HG02840 (cell line): ENCODE measurements at regions not wholly inside any gene's neighbourhood (a gene's known extent, or its start where the extent isn't known, plus 50 kb on each side); places are given as distances from the start of the nearest gene placed in this dataset.
A peak's percentile ranks its signal among the peaks of the same experiment; 100 is the strongest.
"Not testable (repeated sequence)": the region's sequence is repeated elsewhere in the genome, so short reads cannot be mapped to it uniquely, and the experiment has no call there.

Experiments used
- ATAC-seq: cut with Tn5 transposase; IDR thresholded peaks from one replicate; pipeline ENCODE4 v1.9.1; 2021; ENCODE audit warnings: mild to moderate bottlenecking, moderate library complexity, moderate number of reproducible peaks; ENCODE audit not compliant: unreplicated experiment, low FRiP score

- ATAC-seq, result not testable (repeated sequence)
Observed at GRCh38 chrX:124181515-124181914, 150.9 kb upstream of the TEX13D start.

- no peak for ATAC-seq
Observed at GRCh38 chrX:124190440-124190839, 142.0 kb upstream of the TEX13D start.

DNA sequence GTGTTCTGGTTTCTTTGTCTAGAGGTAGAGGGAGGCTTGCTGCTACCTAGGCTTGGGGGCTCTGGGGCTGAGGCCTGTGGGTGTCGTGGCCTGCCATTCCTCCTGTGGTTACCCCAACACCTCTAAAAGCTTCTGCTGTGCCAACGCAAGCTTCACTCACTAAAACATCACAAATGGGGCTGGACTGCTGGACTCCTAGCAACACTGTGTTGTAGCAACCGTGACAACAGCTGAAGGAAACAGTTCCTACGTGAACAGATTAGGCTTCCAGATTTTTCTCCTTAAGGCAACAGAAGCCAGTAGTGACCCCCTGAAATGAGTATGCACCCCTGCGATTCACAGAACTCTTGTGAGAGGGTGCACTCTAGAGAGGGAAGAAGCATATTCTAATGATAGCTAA is 138.3 kb upstream of the TEX13D start:
- no peak for ATAC-seq

DNA sequence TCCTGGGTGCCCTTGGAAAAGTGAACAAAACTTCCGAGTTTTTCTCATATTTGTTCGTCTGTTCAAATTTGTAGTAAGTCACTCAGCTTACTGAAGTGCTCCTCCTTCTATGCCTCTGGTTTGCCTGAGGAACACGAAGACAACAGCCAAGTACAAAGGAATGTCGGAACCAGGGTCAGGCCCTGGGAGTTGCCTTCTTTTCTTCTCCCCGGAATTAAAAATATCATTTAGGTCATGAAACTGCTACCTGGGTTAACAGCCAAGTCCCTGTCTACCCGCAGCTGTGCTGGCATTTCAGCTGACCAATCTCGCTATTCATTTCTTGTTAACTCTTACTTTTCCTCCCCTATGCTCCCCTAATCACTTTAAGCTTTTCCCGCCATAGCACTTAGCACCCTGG is 137.6 kb upstream of the TEX13D start:
- no peak for ATAC-seq

DNA sequence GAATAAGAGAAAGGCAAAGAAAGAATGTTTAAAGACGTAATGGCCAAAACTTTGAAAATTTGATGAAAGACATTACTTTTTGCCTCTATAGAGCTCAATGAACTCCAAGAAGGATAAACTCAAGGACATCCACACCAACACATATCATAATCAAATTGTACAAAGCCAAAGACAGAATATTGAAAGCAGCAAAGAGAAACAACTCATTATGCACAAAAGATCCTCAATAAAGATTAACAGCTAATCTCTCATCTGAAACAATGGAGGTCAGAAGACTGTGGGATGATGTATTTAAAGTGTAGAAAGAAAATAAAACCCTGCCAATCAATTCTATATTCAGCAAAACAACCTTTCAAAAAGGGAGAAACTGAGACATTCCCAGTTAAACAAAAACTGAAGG is 129.1 kb upstream of the TEX13D start:
- no peak for ATAC-seq

GRCh38 chrX:124208660-124209059 is 123.8 kb upstream of the TEX13D start:
- ATAC-seq, result no peak

DNA sequence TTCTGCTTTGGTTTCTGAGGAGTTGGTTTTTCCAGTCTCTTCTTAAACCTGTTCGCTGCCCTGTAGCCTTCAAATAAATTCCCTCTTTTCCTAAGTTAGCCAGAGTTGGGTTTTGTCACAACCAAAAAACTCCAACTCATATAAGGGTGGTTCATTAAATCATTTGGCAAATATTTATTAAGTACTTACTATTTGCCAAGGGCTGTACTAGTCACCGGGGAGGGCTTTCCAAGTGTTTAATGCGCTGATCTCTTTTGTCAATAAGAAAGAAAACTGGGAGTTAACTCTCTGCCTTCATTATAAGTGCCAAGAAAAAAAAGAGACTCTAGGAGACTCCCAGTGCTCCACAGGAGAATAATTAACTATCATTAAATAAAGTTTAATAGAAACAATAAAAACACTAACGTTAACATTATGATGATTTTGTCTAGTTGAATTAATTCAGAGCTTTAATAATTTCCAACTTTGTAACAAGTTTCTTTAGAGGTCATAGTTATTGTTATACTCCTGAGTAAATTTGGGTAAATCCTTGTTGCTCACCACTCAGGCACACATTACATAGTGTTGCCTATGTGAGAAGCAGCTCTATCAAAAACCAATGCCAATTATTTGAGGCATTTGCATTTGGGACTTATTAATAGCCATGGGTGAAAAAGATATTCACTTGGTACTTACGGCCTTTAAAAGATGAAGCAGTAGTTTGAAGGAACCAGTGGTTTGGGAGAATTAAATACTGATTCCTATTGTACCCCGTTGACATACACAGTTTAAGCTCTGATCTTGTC is 122.5 kb upstream of the TEX13D start:
- no peak for ATAC-seq

GRCh38 chrX:124211312-124211942 is 121.0 kb upstream of the TEX13D start:
- peak; percentile 75 for ATAC-seq

DNA sequence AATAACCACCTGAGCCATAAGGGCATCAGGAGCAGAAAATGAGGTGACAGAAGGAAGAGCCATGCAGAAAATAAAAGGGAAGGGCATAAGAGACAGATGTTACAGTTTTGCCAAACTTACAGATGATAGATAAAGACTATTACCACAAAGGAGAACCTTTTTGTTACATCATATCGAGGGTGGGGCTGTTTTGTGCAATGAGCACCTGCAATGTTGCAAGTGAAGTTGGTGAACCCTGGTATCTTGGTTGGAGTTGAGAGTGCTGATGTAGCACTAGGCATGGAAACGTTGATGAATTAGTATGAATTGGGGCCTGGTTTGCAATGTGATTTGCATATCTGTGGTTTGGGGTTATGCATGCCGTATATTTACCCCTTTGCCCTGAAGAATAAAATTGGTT is 119.8 kb upstream of the TEX13D start:
- no peak for ATAC-seq

DNA sequence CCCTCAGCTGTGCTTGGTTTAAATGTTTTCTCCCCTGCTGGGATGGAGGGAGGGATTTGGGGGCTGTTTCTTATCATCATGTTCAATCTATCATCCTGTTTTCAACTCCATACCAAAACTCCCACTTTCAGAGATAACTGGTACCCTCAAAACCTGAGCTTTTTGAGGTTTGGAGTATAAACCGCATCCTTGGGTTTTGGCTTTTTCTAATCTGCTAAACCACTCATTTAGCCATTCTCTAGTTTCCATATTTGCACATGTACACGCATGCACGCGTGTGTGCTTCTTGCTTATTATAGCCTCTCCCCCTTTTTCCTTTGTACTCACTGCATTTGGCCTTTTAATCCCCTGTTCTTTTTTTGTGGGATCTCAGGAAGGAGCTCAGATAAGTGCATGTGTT is 116.7 kb upstream of the TEX13D start:
- ATAC-seq, result no peak

DNA sequence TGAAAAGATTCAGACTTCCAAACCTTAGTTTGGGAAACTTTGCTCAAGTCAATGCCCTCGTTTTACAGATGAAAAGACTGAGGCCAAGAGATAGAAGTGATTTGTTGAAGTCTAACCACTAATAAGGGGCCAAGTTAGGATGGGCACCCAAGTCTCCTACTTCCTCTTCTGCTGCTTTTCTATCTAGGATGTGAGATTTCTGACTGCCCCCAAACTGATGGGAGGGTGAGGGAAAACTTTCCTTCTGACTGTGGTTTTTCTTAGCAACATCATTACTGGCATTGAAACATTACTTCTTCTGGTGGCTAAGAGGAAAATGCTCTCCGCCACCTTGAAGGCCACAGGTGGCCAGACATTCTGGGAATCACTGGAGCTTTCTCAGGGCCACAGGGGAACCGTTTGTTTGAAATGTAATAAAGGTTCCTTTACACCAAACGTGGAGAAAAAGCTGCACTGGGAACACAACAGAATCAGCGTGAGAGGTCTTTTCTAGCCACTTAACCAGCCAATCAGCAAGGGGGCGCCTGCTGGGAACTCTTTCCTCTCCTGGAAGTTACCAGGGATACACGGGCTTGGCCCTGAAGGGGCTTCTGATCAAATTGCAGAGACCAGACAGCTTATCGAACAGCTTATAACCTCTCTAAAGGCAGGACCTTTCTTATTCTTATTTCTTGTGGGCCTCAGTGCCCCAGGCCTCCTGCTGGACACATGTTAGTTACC is 115.9 kb upstream of the TEX13D start:
- ATAC-seq, result no peak

DNA sequence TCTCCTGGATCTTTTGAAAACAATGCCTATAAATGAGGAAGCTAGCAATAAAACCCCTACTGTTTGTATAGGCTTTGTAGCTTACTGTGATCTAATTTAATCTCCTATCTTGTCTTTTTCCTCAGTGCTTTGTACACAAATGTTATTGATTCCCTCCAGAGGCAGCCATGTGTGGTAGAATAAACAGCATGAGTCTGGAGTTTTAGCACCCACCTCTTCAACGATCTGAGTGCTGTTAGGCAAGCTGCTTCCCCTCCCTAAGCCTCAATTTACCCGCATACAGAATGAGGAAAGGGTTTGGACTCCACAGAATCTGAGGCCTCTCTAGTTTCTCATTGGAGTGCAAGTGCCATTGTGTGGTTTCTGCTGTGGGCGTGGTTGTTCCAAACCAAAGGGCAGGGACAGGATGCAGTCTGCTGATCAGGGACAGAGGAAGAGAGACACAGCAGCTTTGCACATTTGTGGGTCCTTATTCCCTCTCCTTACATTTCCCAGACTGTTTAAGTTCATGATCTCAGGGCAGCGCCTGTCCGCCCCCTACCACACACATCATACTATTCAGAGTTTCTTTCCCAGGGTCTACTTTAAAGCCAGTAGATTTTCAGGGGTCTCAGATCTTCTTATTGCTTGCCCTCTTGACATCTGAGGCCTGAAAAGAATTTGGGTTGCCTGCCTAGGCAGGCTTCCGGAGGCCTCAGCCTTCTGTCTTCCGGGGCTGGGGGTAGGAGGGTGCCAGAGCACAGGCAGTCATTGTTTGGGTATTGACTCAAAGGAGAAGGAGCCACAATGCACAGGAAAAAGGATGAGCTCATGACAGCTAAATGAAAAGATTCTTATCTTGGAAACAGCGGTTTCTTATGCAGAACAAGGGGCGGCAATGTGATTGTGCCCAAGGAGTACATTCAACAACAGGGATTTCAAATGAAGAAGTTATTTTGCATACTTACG is 114.9 kb upstream of the TEX13D start:
- peak; percentile 62 for ATAC-seq

- no peak for ATAC-seq
Observed at GRCh38 chrX:124223524-124223923, 108.9 kb upstream of the TEX13D start.

DNA sequence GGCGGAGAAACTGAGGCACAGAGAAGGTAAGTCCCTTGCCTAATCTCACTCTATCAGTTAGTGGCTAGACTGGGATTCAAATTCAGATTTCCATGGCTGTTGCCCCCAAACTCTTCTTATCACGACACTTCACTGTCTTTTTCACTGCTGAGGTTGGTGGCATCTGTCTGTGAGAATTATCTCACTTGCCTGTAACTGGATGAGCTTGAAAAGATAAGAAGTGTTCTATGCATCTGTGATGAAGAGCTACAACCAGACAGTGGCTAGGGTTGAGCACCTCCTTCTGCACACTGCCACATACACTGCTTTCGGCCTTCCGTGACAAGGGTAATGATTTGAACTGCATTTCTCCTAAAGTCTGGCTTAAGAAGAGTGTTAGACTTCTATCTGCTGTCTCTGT is 107.9 kb upstream of the TEX13D start:
- no peak for ATAC-seq

GRCh38 chrX:124226129-124226528 is 106.3 kb upstream of the TEX13D start:
- no peak for ATAC-seq

DNA sequence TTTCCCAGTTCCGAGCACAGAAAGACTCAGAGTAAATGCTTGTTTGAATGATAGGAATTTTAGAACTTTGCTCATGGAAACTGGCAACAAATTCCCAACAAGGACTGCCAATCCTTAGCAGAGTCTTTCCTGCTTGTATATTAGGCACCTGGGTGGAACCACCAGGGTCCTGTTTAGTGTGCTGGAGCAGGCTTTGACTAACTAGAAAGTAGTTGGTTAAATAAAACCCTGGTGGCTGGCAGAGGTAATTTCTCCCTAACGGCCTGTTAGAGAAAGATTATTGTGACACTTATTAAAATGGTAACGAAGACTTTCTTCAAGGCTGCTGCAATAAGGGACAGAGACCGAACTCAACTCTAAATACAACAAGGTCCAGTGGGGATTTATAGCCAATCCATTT is 103.6 kb upstream of the TEX13D start:
- ATAC-seq, result no peak

DNA sequence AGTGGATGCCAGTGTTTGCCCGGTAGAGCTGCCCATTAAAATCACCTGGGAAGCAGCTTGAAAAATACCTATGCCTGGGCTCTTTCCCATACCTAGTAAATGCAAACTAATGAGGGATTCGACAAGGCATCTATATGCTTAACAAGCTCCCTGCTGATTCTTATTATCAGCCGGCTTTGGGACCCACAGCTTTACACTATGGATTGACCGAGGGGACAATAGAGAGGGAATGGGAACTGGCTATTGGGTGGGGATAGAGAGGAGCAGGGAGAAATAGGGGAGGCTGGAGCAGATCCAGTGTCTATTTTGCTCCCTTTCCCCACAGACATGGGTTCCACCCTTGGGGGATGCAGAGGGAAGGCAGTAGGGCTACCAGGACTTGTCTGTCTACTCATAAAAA is 103.1 kb upstream of the TEX13D start:
- ATAC-seq, result no peak

DNA sequence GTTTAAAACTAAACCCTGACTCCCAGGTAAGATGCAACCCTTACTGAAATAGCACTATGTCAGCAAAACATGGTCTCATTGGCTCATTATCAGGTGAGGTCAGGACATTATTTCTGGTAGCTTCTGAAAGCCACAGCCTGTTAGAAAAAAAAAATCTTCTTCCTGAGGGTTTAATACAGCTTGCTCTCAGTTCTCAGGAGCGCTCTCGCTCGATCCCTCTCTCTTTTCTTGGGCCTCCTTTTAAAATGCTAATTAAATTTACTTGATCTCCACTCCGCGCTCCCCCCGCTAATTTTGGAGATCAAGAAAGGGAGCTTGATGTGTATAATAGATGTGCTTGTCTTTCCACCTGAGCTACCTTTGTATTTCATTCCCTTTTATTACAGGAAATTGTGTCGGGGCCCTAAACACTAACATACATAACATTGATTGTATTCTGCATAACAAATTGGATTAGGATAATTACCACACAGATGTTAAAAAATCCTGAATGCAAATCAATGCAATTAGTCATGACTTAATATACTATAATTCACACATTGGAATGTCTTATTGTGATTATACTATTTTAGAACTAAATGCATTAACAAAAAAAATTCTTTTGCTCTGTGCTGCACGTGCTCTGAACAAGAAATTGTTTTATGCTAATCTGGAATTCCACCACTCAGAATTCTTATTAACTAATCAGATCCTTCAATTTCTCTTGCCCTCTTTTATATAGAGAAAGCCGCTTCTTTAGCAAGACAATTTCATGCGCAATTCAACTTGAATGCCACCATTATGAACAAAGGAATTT is 101.6 kb upstream of the TEX13D start:
- no peak for ATAC-seq

GRCh38 chrX:124231451-124231759 is 101.1 kb upstream of the TEX13D start:
- ATAC-seq, result no peak
